OCI-LY1 (cell line): ENCODE measurements at regions not wholly inside any gene's neighbourhood (a gene's known extent, or its start where the extent isn't known, plus 50 kb on each side); places are given as distances from the start of the nearest gene placed in this dataset.

ENCODE experiments used
- H2AFZ ChIP-seq: fragments of 200-600 bp; sonication (generic), shearing (Covaris generic); 2 replicates; pipeline ENCODE4 v1.6.0; 2014; ENCODE audit warnings: antibody characterized with exemption, mild to moderate bottlenecking, low read length
- H3F3A ChIP-seq: fragments of 200-600 bp; sonication (generic), shearing (Covaris generic); 2 replicates; pipeline ENCODE4 v1.6.0; 2014; ENCODE audit warnings: mild to moderate bottlenecking, antibody characterized with exemption, low read length, moderate library complexity; ENCODE audit not compliant: insufficient read depth
- H3K27ac ChIP-seq: fragments of 200-600 bp; sonication (generic); 2 replicates; pipeline ENCODE4 v1.5.1; 2014; ENCODE audit warnings: low read length, mixed run types, mild to moderate bottlenecking, low read depth; ENCODE audit not compliant: poor library complexity, severe bottlenecking
- H3K27me3 ChIP-seq: fragments of 200-600 bp; sonication (generic); 2 replicates; pipeline ENCODE4 v1.6.0; 2014; ENCODE audit warnings: antibody characterized with exemption, mild to moderate bottlenecking, low read length, moderate library complexity; ENCODE audit not compliant: insufficient read depth
- H3K36me3 ChIP-seq: fragments of 200-600 bp; sonication (generic); 2 replicates; pipeline ENCODE4 v1.6.1; 2014; ENCODE audit warnings: mild to moderate bottlenecking, antibody characterized with exemption, low read length, moderate library complexity, mixed read lengths; ENCODE audit not compliant: insufficient read depth
- H3K4me1 ChIP-seq: fragments of 200-600 bp; sonication (generic); 2 replicates; pipeline ENCODE4 v1.5.1; 2014; ENCODE audit warnings: mild to moderate bottlenecking, low read length, moderate library complexity; ENCODE audit not compliant: insufficient read depth, severe bottlenecking
- H3K4me2 ChIP-seq: fragments of 200-600 bp; sonication (generic), shearing (Covaris generic); 2 replicates; pipeline ENCODE4 v1.6.1; 2014; ENCODE audit warnings: low read length
- H3K4me3 ChIP-seq: fragments of 200-600 bp; sonication (generic); 2 replicates; pipeline ENCODE4 v1.5.1; 2014; ENCODE audit warnings: low read length, low read depth, mild to moderate bottlenecking, mixed read lengths; ENCODE audit not compliant: poor library complexity, severe bottlenecking
- H3K79me2 ChIP-seq: fragments of 200-600 bp; shearing (Covaris generic); 2 replicates; pipeline ENCODE4 v1.6.1; 2016; ENCODE audit warnings: mixed run types, low read length, mixed read lengths; ENCODE audit not compliant: insufficient read depth
- H3K9ac ChIP-seq: fragments of 200-600 bp; sonication (generic), shearing (Covaris generic); 2 replicates; pipeline ENCODE4 v1.6.1; 2014; ENCODE audit warnings: mild to moderate bottlenecking, low read length, mixed read lengths
- H3K9me2 ChIP-seq: fragments of 200-600 bp; sonication (generic), shearing (Covaris generic); 2 replicates; pipeline ENCODE4 v1.6.1; 2014; ENCODE audit warnings: low read depth, mild to moderate bottlenecking, low read length, mixed read lengths
- H3K9me3 ChIP-seq: fragments of 200-600 bp; shearing (Covaris generic); 2 replicates; pipeline ENCODE4 v1.6.1; 2014; ENCODE audit warnings: low read length, mixed read lengths
- H4K20me1 ChIP-seq: fragments of 200-600 bp; sonication (generic), shearing (Covaris generic); 2 replicates; pipeline ENCODE4 v1.6.0; 2016; ENCODE audit warnings: mild to moderate bottlenecking, low read length; ENCODE audit not compliant: insufficient read depth
- CTCF ChIP-seq: fragments of 200-600 bp; sonication (generic), shearing (Covaris generic); IDR thresholded peaks from 2 replicates; pipeline ENCODE4 v1.5.1; 2017; ENCODE audit warnings: mild to moderate bottlenecking, antibody characterized with exemption, low read length, moderate library complexity, mixed read lengths
- EZH2 ChIP-seq: fragments of 200-600 bp; sonication (generic), shearing (Covaris generic); IDR thresholded peaks from 2 replicates; pipeline ENCODE4 v1.8.0; 2017; ENCODE audit warnings: borderline replicate concordance, mixed run types, mild to moderate bottlenecking, antibody characterized with exemption, low read length, moderate library complexity, mixed read lengths

GRCh38 chr4:137979938-137980337 is 262.2 kb downstream of the SLC7A11 start:
- no peaks in the 10 kb centered on the region for H3K36me3 ChIP-seq
- H3K4me3 ChIP-seq, result no peak overlapping the region
- H3F3A ChIP-seq, result no peaks in the 10 kb centered on the region
- H3K4me1 ChIP-seq, result no peaks in the 10 kb centered on the region
- H3K9me2 ChIP-seq, result no peaks in the 10 kb centered on the region
- no peak overlapping the region for H3K9ac ChIP-seq
- TF ChIP-seq CTCF, result no peak
- no peak for TF ChIP-seq EZH2
- no peak overlapping the region for H2AFZ ChIP-seq
- H3K4me2 ChIP-seq, result no peak overlapping the region
- H3K27me3 ChIP-seq, result no peaks in the 10 kb centered on the region
- no peaks in the 10 kb centered on the region for H3K9me3 ChIP-seq
- H4K20me1 ChIP-seq, result no peaks in the 10 kb centered on the region
- no peak overlapping the region for H3K27ac ChIP-seq
- H3K79me2 ChIP-seq, result no peaks in the 10 kb centered on the region

GRCh38 chr4:137968956-137969678 is 273.0 kb downstream of the SLC7A11 start:
- H2AFZ ChIP-seq, result no peak overlapping the region
- no peaks in the 10 kb centered on the region for H3K9me3 ChIP-seq
- H3K27me3 ChIP-seq, result no peaks in the 10 kb centered on the region
- H3K4me1 ChIP-seq, result no peaks in the 10 kb centered on the region
- no peaks in the 10 kb centered on the region for H4K20me1 ChIP-seq
- TF ChIP-seq CTCF (no peak), EZH2 (no peak)
- H3K4me3 ChIP-seq, result no peak overlapping the region
- no peak overlapping the region for H3K9ac ChIP-seq
- H3K79me2 ChIP-seq, result no peaks in the 10 kb centered on the region
- no peaks in the 10 kb centered on the region; the same call in 1 of the 2 replicates for H3K9me2 ChIP-seq
- no peaks in the 10 kb centered on the region for H3K36me3 ChIP-seq
- no peak overlapping the region for H3K4me2 ChIP-seq
- H3F3A ChIP-seq, result no peaks in the 10 kb centered on the region
- H3K27ac ChIP-seq, result no peak overlapping the region

GRCh38 chr4:137967480-137968190 is 274.5 kb downstream of the SLC7A11 start:
- H3K4me3 ChIP-seq, result no peak overlapping the region
- H3K9me2 ChIP-seq, result no peaks in the 10 kb centered on the region; the same call in 1 of the 2 replicates
- no peaks in the 10 kb centered on the region for H3K36me3 ChIP-seq
- no peaks in the 10 kb centered on the region for H4K20me1 ChIP-seq
- no peaks in the 10 kb centered on the region for H3K27me3 ChIP-seq
- no peak for TF ChIP-seq CTCF
- TF ChIP-seq EZH2, result no peak
- H3K79me2 ChIP-seq, result no peaks in the 10 kb centered on the region
- no peak overlapping the region for H3K4me2 ChIP-seq
- no peak overlapping the region for H3K27ac ChIP-seq
- H3K4me1 ChIP-seq, result no peaks in the 10 kb centered on the region
- H3K9ac ChIP-seq, result no peak overlapping the region
- H3K9me3 ChIP-seq, result no peaks in the 10 kb centered on the region
- no peaks in the 10 kb centered on the region for H3F3A ChIP-seq
- H2AFZ ChIP-seq, result no peak overlapping the region
